GM23338 (cell line): ENCODE measurements at regions not wholly inside any gene's neighbourhood (a gene's known extent, or its start where the extent isn't known, plus 50 kb on each side); places are given as distances from the start of the nearest gene placed in this dataset.

Source experiments
- ATAC-seq: fragments of 200-7000 bp; cut with Tn5 transposase; 3 replicates; pipeline ENCODE4 v1.9.1; 2020
- DNase-seq: peaks from one replicate; pipeline ENCODE4 v3.0.0-alpha.2; 2015; ENCODE audit warnings: low spot score
- H2AFZ ChIP-seq: fragments of 200-600 bp; sonication (generic); 2 replicates; pipeline ENCODE4 v1.8.0; 2016; ENCODE audit warnings: antibody characterized with exemption, mild to moderate bottlenecking, moderate library complexity
- H3F3A ChIP-seq: fragments of 200-600 bp; sonication (generic); replicated peaks from 2 replicates; pipeline ENCODE4 v1.8.0; 2017; ENCODE audit warnings: antibody characterized with exemption, mixed run types, low read depth
- H3K27ac ChIP-seq: fragments of 200-600 bp; sonication (generic); 2 replicates; pipeline ENCODE4 v1.6.1; 2016; ENCODE audit warnings: low read depth
- H3K27me3 ChIP-seq: fragments of 200-600 bp; sonication (generic); 2 replicates; pipeline ENCODE4 v1.8.0; 2016; ENCODE audit warnings: mild to moderate bottlenecking, mixed run types, moderate library complexity; ENCODE audit not compliant: insufficient read depth
- H3K36me3 ChIP-seq: fragments of 200-600 bp; sonication (generic); 2 replicates; pipeline ENCODE4 v1.8.0; 2016; ENCODE audit warnings: mild to moderate bottlenecking; ENCODE audit not compliant: insufficient read depth
- H3K4me1 ChIP-seq: fragments of 200-600 bp; sonication (generic); 2 replicates; pipeline ENCODE4 v1.8.0; 2016; ENCODE audit warnings: mild to moderate bottlenecking, moderate library complexity; ENCODE audit not compliant: insufficient read depth
- H3K4me2 ChIP-seq: fragments of 200-600 bp; sonication (generic); 2 replicates; pipeline ENCODE4 v1.7.1; 2017; ENCODE audit warnings: mixed run types
- H3K4me3 ChIP-seq: fragments of 200-600 bp; sonication (generic); 2 replicates; pipeline ENCODE4 v1.6.1; 2016; ENCODE audit warnings: mixed run types
- H3K79me2 ChIP-seq: fragments of 200-600 bp; sonication (generic); replicated peaks from 2 replicates; pipeline ENCODE4 v1.8.0; 2017; ENCODE audit warnings: mild to moderate bottlenecking; ENCODE audit not compliant: insufficient read depth
- H3K9me2 ChIP-seq: fragments of 200-600 bp; sonication (generic); 2 replicates; pipeline ENCODE4 v1.8.0; 2017; ENCODE audit not compliant: insufficient read depth
- H4K20me1 ChIP-seq: fragments of 200-600 bp; sonication (generic); replicated peaks from 2 replicates; pipeline ENCODE4 v1.8.0; 2017; ENCODE audit warnings: mild to moderate bottlenecking; ENCODE audit not compliant: insufficient read depth
- H3K27ac Mint-ChIP-seq: 2 replicates; pipeline ENCODE4 v1.8.0; 2020; ENCODE audit warnings: inconsistent platforms, mild to moderate bottlenecking, moderate library complexity, mixed read lengths
- H3K27me3 Mint-ChIP-seq: 3 replicates; pipeline ENCODE4 v1.8.0; 2022; ENCODE audit warnings: low read depth, mild to moderate bottlenecking, moderate library complexity, mixed read lengths, inconsistent platforms; ENCODE audit not compliant: insufficient read depth, poor library complexity
- H3K36me3 Mint-ChIP-seq: 3 replicates; pipeline ENCODE4 v1.8.0; 2021; ENCODE audit warnings: low read depth, mild to moderate bottlenecking, inconsistent platforms, moderate library complexity, mixed read lengths
- H3K4me1 Mint-ChIP-seq: 3 replicates; pipeline ENCODE4 v1.8.0; 2020; ENCODE audit warnings: mild to moderate bottlenecking, inconsistent platforms, mixed read lengths
- H3K4me3 Mint-ChIP-seq: 3 replicates; pipeline ENCODE4 v1.8.0; 2021; ENCODE audit warnings: moderate library complexity, mild to moderate bottlenecking, inconsistent platforms, mixed read lengths
- H3K9me3 Mint-ChIP-seq: 3 replicates; pipeline ENCODE4 v1.8.0; 2020; ENCODE audit warnings: moderate library complexity, mild to moderate bottlenecking, inconsistent platforms, mixed read lengths
- EZH2phosphoT487 ChIP-seq: fragments of 200-600 bp; sonication (generic); IDR thresholded peaks from one replicate; pipeline ENCODE4 v1.8.1; 2018; ENCODE audit warnings: antibody characterized with exemption; ENCODE audit not compliant: unreplicated experiment
- JUNB ChIP-seq: IDR thresholded peaks from one replicate; pipeline ENCODE4 v1.6.1; 2016; ENCODE audit warnings: antibody characterized with exemption; ENCODE audit not compliant: unreplicated experiment
- NANOG ChIP-seq: IDR thresholded peaks from 2 replicates; pipeline ENCODE4 v1.6.1; 2016; ENCODE audit warnings: antibody characterized with exemption, borderline replicate concordance
- POLR2AphosphoS5 ChIP-seq: IDR thresholded peaks from 2 replicates; pipeline ENCODE4 v1.6.1; 2016; ENCODE audit warnings: antibody characterized with exemption, low read depth
- ZNF114 ChIP-seq: fragments of 250-450 bp; sonication (Bioruptor Pico); IDR thresholded peaks from 2 replicates; pipeline ENCODE4 v1.5.0; 2020; ENCODE audit warnings: mild to moderate bottlenecking, moderate library complexity
- ZNF331 ChIP-seq: fragments of 250-450 bp; sonication (Bioruptor Pico); IDR thresholded peaks from 2 replicates; pipeline ENCODE4 v1.5.0; 2020; ENCODE audit warnings: low read depth, mild to moderate bottlenecking, moderate library complexity
- ZNF462 ChIP-seq: fragments of 250-450 bp; sonication (Bioruptor Pico); IDR thresholded peaks from 2 replicates; pipeline ENCODE4 v1.5.0; 2020; ENCODE audit warnings: mild to moderate bottlenecking, moderate library complexity

GRCh38 chr7:131673576-131673975 lies 117.1 kb upstream of the PODXL start (continued):
- TF ChIP-seq ZNF462 (CRISPR knock-in tag), result no peak
- TF ChIP-seq JUNB, result no peak

GRCh38 chr7:131670406-131670805 lies 114.0 kb upstream of the PODXL start:
- Mint-ChIP-seq H3K27me3 (no peaks in the 10 kb centered on the region), H3K36me3 (peaks cover 6% of the 10 kb centered on the region; the same call in 1 of the 3 replicates), H3K4me1 (peaks cover 2% of the 10 kb centered on the region; the same call in 2 of the 3 replicates), H3K27ac (no peak overlapping the region), H3K9me3 (peaks cover 13% of the 10 kb centered on the region), H3K4me3 (no peak overlapping the region)
- no peak for ATAC-seq
- Histone ChIP-seq H3F3A (no peaks in the 10 kb centered on the region), H3K36me3 (no peaks in the 10 kb centered on the region), H3K4me3 (no peak overlapping the region), H3K4me1 (no peaks in the 10 kb centered on the region), H3K79me2 (no peaks in the 10 kb centered on the region), H3K9me2 (no peaks in the 10 kb centered on the region; the same call in 1 of the 2 replicates), H3K4me2 (no peak overlapping the region), H2AFZ (no peak overlapping the region), H3K27ac (no peak overlapping the region), H4K20me1 (no peaks in the 10 kb centered on the region; the same call in 1 of the 2 replicates), H3K27me3 (no peaks in the 10 kb centered on the region)
- no peak for DNase-seq
- TF ChIP-seq NANOG (no peak), POLR2AphosphoS5 (no peak), ZNF331 (CRISPR knock-in tag) (no peak), ZNF114 (CRISPR knock-in tag) (no peak), EZH2phosphoT487 (no peak)
